K562 (cell line): ENCODE measurements at regions not wholly inside any gene's neighbourhood (a gene's known extent, or its start where the extent isn't known, plus 50 kb on each side); places are given as distances from the start of the nearest gene placed in this dataset.

Experiments
- MYC ChIP-seq, 2 experiments: fragments of 250-450 bp in 1 of 2; sonication (Bioruptor Pico) in 1 of 2; IDR thresholded peaks; 2 replicates each; pipeline versions ENCODE4 v1.5.1 to v1.6.1; 2012 to 2021; ENCODE audit warnings: low read depth in 2 of 2, borderline replicate concordance in 1 of 2, improper control_type of control experiment in 1 of 2, low read length in 1 of 2, mild to moderate bottlenecking in 1 of 2, moderate library complexity in 1 of 2
- SP1 ChIP-seq: sonication (generic); formaldehyde crosslinking; IDR thresholded peaks from 2 replicates; pipeline ENCODE4 v1.8.1; 2022; ENCODE audit warnings: mild to moderate bottlenecking, missing genetic modification reagents
- TF ChIP-seq, protein P1 (sequence below), 3 experiments: IDR thresholded peaks in 2 of 3; conservative IDR thresholded peaks in 1 of 3; 2 replicates each; pipeline ENCODE4 v1.5.1; 2011 to 2012; ENCODE audit warnings: low read length in 3 of 3, mild to moderate bottlenecking in 3 of 3, control low read depth in 2 of 3, improper control_type of control experiment in 1 of 3, inconsistent platforms in 1 of 3, low read depth in 1 of 3, mixed read lengths in 1 of 3, moderate library complexity in 1 of 3; ENCODE audit not compliant: insufficient read depth in 2 of 3

DNA sequence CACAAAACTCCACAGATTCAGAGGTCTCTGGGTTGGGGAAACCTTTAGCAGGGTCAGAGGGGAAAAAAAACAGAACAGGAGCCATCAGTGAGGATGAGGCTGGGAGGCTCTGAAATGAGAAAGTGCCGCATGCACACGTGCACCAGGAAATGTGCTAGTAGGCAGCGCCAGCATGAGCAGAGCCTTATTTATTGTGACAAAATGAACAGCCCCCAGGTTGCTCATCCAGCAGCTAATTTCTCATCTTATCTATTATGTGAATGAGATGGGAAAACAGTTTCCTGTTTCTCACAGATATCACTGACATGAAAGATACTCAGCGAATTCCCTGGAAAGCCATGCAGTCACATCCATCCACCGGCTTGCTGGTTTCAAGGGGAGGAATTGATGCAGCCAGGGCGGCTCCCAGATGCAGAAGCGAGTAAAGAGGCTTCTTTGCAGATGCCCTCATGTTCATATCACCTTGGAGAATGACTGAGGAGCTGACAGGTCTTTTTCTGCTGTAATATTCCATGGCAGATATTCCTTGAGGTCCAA is 176.1 kb downstream of the MBOAT1 start:
- TF ChIP-seq SP1 (CRISPR knock-in tag), result no peak
- TF ChIP-seq, protein P1, sequence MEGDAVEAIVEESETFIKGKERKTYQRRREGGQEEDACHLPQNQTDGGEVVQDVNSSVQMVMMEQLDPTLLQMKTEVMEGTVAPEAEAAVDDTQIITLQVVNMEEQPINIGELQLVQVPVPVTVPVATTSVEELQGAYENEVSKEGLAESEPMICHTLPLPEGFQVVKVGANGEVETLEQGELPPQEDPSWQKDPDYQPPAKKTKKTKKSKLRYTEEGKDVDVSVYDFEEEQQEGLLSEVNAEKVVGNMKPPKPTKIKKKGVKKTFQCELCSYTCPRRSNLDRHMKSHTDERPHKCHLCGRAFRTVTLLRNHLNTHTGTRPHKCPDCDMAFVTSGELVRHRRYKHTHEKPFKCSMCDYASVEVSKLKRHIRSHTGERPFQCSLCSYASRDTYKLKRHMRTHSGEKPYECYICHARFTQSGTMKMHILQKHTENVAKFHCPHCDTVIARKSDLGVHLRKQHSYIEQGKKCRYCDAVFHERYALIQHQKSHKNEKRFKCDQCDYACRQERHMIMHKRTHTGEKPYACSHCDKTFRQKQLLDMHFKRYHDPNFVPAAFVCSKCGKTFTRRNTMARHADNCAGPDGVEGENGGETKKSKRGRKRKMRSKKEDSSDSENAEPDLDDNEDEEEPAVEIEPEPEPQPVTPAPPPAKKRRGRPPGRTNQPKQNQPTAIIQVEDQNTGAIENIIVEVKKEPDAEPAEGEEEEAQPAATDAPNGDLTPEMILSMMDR (IDR thresholded peaks at IDR 0.05 in 2 of 3, conservative IDR thresholded peaks at IDR 0.05 in 1 of 3; ENCODE audit: insufficient read depth in 2 of 3, low read depth in 1 of 3, low read length in 3 of 3), result no peak
- TF ChIP-seq MYC (IDR thresholded peaks at IDR 0.05; ENCODE audit: low read depth, low read length), result no peak
- no peak for TF ChIP-seq MYC (CRISPR knock-in tag; IDR thresholded peaks at IDR 0.05; ENCODE audit: borderline replicate concordance, low read depth)
